ENCODE measurements at regions not wholly inside any gene's neighbourhood (a gene's known extent, or its start where the extent isn't known, plus 50 kb on each side); places are given as distances from the start of the nearest gene placed in this dataset.

DNA sequence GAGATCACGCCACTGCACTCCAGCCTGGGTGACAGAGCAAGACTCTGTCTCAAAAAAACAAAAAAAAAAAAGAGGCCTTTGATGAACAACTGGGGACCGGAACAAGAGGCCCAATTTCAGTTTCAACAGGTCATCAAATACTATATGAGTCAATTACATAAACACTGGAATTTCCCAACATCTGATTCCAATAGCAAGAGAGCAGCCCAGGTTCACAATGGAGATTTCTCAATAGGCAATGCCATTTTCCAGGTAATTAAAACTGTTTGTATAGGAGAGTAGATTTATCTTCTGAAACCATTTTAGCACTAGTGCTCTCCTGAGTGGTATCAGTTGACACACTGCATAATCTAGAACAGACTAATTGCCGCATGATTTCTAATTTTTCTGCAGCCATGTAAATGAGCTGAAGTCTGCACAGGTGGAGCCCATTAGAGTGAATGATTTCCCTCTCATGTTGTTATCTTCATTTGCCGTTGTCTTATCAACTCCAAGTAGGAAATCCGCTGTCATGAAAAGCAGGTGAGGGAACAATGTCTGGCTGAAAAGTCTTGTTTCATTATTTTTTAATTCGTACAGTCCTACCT is 264.1 kb upstream of the MEIS1 start:
- TF ChIP-seq, protein P1, sequence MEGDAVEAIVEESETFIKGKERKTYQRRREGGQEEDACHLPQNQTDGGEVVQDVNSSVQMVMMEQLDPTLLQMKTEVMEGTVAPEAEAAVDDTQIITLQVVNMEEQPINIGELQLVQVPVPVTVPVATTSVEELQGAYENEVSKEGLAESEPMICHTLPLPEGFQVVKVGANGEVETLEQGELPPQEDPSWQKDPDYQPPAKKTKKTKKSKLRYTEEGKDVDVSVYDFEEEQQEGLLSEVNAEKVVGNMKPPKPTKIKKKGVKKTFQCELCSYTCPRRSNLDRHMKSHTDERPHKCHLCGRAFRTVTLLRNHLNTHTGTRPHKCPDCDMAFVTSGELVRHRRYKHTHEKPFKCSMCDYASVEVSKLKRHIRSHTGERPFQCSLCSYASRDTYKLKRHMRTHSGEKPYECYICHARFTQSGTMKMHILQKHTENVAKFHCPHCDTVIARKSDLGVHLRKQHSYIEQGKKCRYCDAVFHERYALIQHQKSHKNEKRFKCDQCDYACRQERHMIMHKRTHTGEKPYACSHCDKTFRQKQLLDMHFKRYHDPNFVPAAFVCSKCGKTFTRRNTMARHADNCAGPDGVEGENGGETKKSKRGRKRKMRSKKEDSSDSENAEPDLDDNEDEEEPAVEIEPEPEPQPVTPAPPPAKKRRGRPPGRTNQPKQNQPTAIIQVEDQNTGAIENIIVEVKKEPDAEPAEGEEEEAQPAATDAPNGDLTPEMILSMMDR (tag by site-specific recombination; IDR thresholded peaks at IDR 0.05): no peak
- TF ChIP-seq YY1 (tag by site-specific recombination; IDR thresholded peaks at IDR 0.05) (no peak), ZNF501 (tag by site-specific recombination; IDR thresholded peaks at IDR 0.05) (no peak), SP3 (tag by site-specific recombination; IDR thresholded peaks at IDR 0.05) (no peak), ZNF274 (IDR thresholded peaks at IDR 0.05; ENCODE audit: low read length) (no peak), ZNF274 (tag by site-specific recombination; IDR thresholded peaks at IDR 0.05; ENCODE audit: borderline replicate concordance) (no peak), ZBTB10 (tag by site-specific recombination; IDR thresholded peaks at IDR 0.05) (no peak), TCF7L2 (IDR thresholded peaks at IDR 0.05; ENCODE audit: borderline replicate concordance, low read depth, low read length) (no peak)
- TF ChIP-seq, protein P2, sequence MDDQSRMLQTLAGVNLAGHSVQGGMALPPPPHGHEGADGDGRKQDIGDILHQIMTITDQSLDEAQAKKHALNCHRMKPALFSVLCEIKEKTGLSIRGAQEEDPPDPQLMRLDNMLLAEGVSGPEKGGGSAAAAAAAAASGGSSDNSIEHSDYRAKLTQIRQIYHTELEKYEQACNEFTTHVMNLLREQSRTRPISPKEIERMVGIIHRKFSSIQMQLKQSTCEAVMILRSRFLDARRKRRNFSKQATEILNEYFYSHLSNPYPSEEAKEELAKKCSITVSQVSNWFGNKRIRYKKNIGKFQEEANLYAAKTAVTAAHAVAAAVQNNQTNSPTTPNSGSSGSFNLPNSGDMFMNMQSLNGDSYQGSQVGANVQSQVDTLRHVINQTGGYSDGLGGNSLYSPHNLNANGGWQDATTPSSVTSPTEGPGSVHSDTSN (CRISPR knock-in tag; IDR thresholded peaks at IDR 0.05): no peak
